Stimulated activated CD8-positive, alpha-beta memory T cell treated with anti-CD3 and anti-CD28 coated beads, Interleukin-7, amount 100 ng/mL, for 4 hours (primary cell): ENCODE measurements at regions not wholly inside any gene's neighbourhood (a gene's known extent, or its start where the extent isn't known, plus 50 kb on each side); places are given as distances from the start of the nearest gene placed in this dataset.
"Not testable (repeated sequence)": the region's sequence is repeated elsewhere in the genome, so short reads cannot be mapped to it uniquely, and the experiment has no call there.

Experiments
- DNase-seq, 2 donors: peaks; one replicate each; pipeline ENCODE4 v3.0.0-alpha.2; 2020; ENCODE audit warnings: low read depth in 2 of 2

- no peak for DNase-seq
Measured at GRCh38 chr1:82153752-82154151, 353.0 kb downstream of the ADGRL2 start.

GRCh38 chr1:82153272-82153629, 352.5 kb downstream of the ADGRL2 start:
- no peak for DNase-seq

GRCh38 chr1:82152356-82153271, 351.9 kb downstream of the ADGRL2 start:
- no peak for DNase-seq

GRCh38 chr1:82145656-82146055, 344.9 kb downstream of the ADGRL2 start:
- DNase-seq: no peak

- no peak for DNase-seq
Measured at GRCh38 chr1:82143108-82143833, 342.5 kb downstream of the ADGRL2 start.

GRCh38 chr1:82141390-82141789, 340.7 kb downstream of the ADGRL2 start:
- no peak for DNase-seq

- DNase-seq: no peak
Measured at GRCh38 chr1:82139751-82140468, 339.2 kb downstream of the ADGRL2 start.

GRCh38 chr1:82136351-82136750, 335.6 kb downstream of the ADGRL2 start:
- DNase-seq: not testable (repeated sequence)

GRCh38 chr1:82125866-82126265, 325.1 kb downstream of the ADGRL2 start:
- DNase-seq: no peak

GRCh38 chr1:82125119-82125518, 324.4 kb downstream of the ADGRL2 start:
- no peak for DNase-seq

GRCh38 chr1:82121421-82121820, 320.7 kb downstream of the ADGRL2 start:
- no peak for DNase-seq

- no peak for DNase-seq
Measured at GRCh38 chr1:82116105-82116504, 315.4 kb downstream of the ADGRL2 start.

GRCh38 chr1:82114887-82115286, 314.2 kb downstream of the ADGRL2 start:
- DNase-seq: no peak

GRCh38 chr1:82110366-82111254, 309.9 kb downstream of the ADGRL2 start:
- DNase-seq: no peak

- DNase-seq: no peak
Measured at GRCh38 chr1:82108843-82109242, 308.1 kb downstream of the ADGRL2 start.

- no peak for DNase-seq
Measured at GRCh38 chr1:82106672-82107071, 305.9 kb downstream of the ADGRL2 start.

- no peak for DNase-seq
Measured at GRCh38 chr1:82099170-82099569, 298.4 kb downstream of the ADGRL2 start.

GRCh38 chr1:82094136-82094535, 293.4 kb downstream of the ADGRL2 start:
- DNase-seq: no peak

- no peak for DNase-seq
Measured at GRCh38 chr1:82091729-82092128, 291.0 kb downstream of the ADGRL2 start.

- no peak for DNase-seq
Measured at GRCh38 chr1:82091265-82091664, 290.5 kb downstream of the ADGRL2 start.

GRCh38 chr1:82090104-82090503, 289.4 kb downstream of the ADGRL2 start:
- no peak for DNase-seq
